Left cardiac atrium (tissue), 4 donors: ENCODE measurements at regions not wholly inside any gene's neighbourhood (a gene's known extent, or its start where the extent isn't known, plus 50 kb on each side); places are given as distances from the start of the nearest gene placed in this dataset.

ENCODE experiments used
- ATAC-seq, 2 donors: fragments of 200-7000 bp; cut with Tn5 transposase; one replicate each; pipeline ENCODE4 v1.9.1; 2020; ENCODE audit warnings: mild to moderate bottlenecking in 2 of 2, moderate library complexity in 2 of 2
- DNase-seq: peaks from one replicate; pipeline ENCODE4 v3.0.0-alpha.2; 2020
- intact Hi-C, 2 donors: fragments of 100-400 bp; cut with DNase I; formaldehyde crosslinking; loops; one replicate each; pipeline versions ENCODE4 v1.14.1 to v1.15.1; 2022 to 2023
- donor health status: DM: no; HTN: yes; CAD: no.
- donor health status: DM: no; HTN: yes; CAD: no; lungs with severe emphysema.
- donor health status: DM: yes; HTN: yes; CAD: no.
- donor health status: Dilated cardiomyopathy.

- intact Hi-C loops = no loop called here
- ATAC-seq (no peak), DNase-seq (no peak)
These were observed 73.1 kb upstream of the AGBL1 start for GRCh38 chr15:86006546-86006945.

DNA sequence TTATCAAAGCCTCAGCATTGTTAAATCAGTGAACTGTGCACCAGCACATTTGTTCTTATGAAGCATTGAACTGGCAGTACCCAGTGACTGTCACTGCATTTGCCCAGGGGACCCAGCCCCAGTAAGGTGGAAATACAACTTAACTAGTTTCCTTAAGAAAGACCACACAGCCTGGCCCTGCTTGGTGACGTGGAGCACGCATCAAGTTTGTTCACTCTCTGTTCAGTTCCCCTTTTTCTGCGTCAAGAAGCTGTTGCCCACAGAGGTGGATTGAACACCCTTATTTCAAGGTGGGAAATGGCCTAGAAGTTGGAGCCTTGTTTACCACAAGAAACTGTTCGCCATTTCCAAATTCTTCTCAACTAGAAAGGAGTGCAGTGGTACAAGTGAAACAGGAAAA is 69.9 kb upstream of the AGBL1 start:
- DNase-seq = no peak
- intact Hi-C loops = no loop called here
- ATAC-seq = no peak

- ATAC-seq = no peak
- intact Hi-C loops = no loop called here
- no peak for DNase-seq
These were observed 69.3 kb upstream of the AGBL1 start for GRCh38 chr15:86010398-86010797.

- DNase-seq (no peak), ATAC-seq (no peak)
- intact Hi-C loops = no loop called here
These were observed 68.8 kb upstream of the AGBL1 start for GRCh38 chr15:86010891-86011290.

DNA sequence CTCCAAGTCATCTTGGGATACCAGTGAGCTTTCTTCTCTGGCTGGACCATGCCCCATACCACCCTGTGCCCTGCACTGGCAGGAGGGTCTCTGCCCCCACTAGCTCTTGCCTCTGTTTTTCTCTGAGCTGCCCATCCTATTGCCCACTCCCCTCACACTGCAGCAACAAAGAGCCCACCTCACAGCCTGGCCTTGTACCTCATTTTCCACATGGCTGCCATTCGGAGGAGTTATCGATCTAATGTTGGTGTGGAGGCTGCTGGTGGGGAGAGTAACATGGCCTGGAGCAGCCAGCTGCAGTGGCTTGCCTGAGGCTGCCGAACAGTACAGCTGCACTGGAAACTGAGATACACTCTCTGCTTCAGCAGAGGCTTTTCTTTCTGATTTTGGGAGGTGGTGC is 65.7 kb upstream of the AGBL1 start:
- intact Hi-C loops = no loop called here
- ATAC-seq (no peak), DNase-seq (no peak)

DNA sequence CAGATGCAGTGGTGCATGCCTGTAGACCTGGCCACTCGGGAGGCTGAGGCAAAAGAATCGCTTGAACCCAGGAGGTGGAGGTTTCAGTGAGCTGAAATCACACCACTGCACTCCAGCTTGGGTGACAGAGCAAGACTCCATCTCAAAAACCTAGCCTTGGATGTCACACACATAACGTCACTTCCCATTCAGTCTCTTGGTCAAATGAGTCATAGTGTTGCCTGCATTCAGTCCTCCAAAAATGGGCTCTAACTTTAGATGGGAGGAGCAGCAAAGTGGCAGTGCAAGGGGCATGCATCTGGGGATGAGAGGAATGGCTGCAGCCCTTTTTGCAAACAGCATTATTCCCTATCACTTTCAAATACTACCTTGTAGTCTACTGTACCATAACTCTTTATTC is 62.9 kb upstream of the AGBL1 start:
- ATAC-seq (no peak), DNase-seq (no peak)
- intact Hi-C loops = no loop called here

DNA sequence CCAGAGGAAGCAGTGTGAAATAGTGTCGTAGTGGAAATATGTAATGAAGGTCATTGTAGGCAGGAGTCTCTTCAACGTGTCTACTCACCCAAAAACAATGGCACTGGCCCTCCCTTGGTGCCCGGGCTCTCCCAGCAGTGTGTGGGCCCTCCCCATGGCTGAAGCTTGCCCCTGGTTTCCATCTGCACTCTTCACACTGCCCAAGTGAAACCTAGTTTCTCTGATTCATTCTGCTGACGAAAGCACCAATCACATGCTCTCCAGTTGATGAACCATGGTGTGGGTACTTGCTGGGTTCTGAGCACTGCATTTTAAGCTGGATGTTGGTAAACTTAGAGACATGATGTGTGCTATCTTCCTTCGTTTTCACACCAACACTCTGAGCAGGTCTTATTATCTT is 61.0 kb upstream of the AGBL1 start:
- intact Hi-C loops = no loop called here
- DNase-seq (no peak), ATAC-seq (no peak)

- intact Hi-C loops = no loop called here
- DNase-seq = no peak
- ATAC-seq = peak in 1 of 2 donors; percentile 27
These were observed 58.1 kb upstream of the AGBL1 start for GRCh38 chr15:86021281-86022264.

GRCh38 chr15:86028961-86029360 is 50.7 kb upstream of the AGBL1 start:
- intact Hi-C loops = no loop called here
- DNase-seq (no peak), ATAC-seq (no peak)
